Activated T-helper 2 cell treated with anti-CD3 and anti-CD28 coated beads, Interferon-gamma antibody, Interleukin-2, Interleukin-4, amounts not matched to agents 10 μg/mL and 5 μg/mL and 100 μg/mL, durations not matched to agents 14 hours and 24 hours and 36 hours (primary cell): ENCODE measurements at regions not wholly inside any gene's neighbourhood (a gene's known extent, or its start where the extent isn't known, plus 50 kb on each side); places are given as distances from the start of the nearest gene placed in this dataset.

Experiments used
- DNase-seq: peaks from one replicate; pipeline ENCODE4 v3.0.0; 2021; ENCODE audit warnings: low spot score
- H3K27ac Mint-ChIP-seq: one replicate; pipeline ENCODE4 v1.8.0; 2021; ENCODE audit warnings: mixed read lengths
- H3K27me3 Mint-ChIP-seq: one replicate; pipeline ENCODE4 v1.8.0; 2021; ENCODE audit warnings: low read depth, mixed read lengths
- H3K36me3 Mint-ChIP-seq: one replicate; pipeline ENCODE4 v1.8.0; 2021; ENCODE audit warnings: low read depth, mixed read lengths
- H3K4me1 Mint-ChIP-seq: one replicate; pipeline ENCODE4 v1.8.0; 2021; ENCODE audit warnings: low read depth, mixed read lengths
- H3K4me3 Mint-ChIP-seq: one replicate; pipeline ENCODE4 v1.8.0; 2021; ENCODE audit warnings: low read depth, mild to moderate bottlenecking, moderate library complexity, mixed read lengths
- H3K9me3 Mint-ChIP-seq: one replicate; pipeline ENCODE4 v1.8.0; 2021; ENCODE audit warnings: mixed read lengths
- intact Hi-C: fragments of 100-400 bp; cut with micrococcal nuclease; formaldehyde crosslinking; loops from one replicate; pipeline ENCODE4 v1.15.1; 2023

GRCh38 chr6:119986934-119987549, 637.5 kb upstream of the MAN1A1 start:
- Mint-ChIP-seq H3K9me3 (no peaks in the 10 kb centered on the region), H3K27ac (no peak overlapping the region), H3K4me3 (no peak overlapping the region), H3K36me3 (no peaks in the 10 kb centered on the region), H3K27me3 (no peaks in the 10 kb centered on the region), H3K4me1 (no peaks in the 10 kb centered on the region)
- intact Hi-C loops: no loop called here
- DNase-seq: no peak

DNA sequence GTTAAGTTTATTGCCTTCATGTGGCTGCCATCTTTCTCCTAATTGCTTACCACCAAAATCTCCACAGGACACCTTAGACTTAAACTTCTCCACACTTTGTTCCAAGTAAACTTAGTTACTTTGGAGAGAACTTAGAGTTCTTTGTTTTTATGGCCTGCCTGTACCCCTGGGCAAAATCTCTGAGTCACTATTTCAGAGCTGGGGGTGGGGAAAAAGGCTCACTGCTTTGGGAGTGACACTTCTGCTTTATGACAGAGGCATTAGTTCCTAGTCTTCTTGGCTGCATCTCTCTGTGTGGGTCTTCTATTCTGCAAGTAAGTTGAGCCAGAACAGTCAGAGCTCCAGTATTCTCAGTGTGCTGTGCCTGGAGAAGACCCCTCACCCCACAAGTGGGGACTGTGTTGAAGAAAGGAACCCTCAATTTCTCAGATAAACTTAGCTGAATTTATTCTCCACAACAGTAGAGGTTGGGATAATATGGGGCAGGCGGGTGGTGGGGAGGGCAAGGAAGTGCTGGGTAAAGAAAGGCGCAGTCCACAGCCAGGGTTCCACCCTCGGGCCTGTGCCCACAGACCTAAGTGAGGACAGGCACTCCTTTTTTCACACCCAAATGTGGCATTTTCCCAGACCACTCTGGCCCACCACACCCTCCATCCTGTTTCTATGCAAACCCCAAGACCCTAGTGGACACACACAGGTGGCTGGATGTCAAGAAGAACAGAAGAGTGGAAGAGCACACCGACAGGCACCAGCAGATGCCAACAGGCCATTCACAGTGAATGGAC, 636.6 kb upstream of the MAN1A1 start:
- Mint-ChIP-seq H3K4me1 (no peaks in the 10 kb centered on the region), H3K4me3 (no peak overlapping the region), H3K27ac (no peak overlapping the region), H3K9me3 (no peaks in the 10 kb centered on the region), H3K27me3 (no peaks in the 10 kb centered on the region), H3K36me3 (no peaks in the 10 kb centered on the region)
- intact Hi-C loops: no loop called here
- DNase-seq: no peak

- intact Hi-C loops: no loop called here
- no peak for DNase-seq
- H3K9me3 Mint-ChIP-seq: no peaks in the 10 kb centered on the region
- no peaks in the 10 kb centered on the region for H3K36me3 Mint-ChIP-seq
- H3K4me1 Mint-ChIP-seq: no peaks in the 10 kb centered on the region
- no peak overlapping the region for H3K4me3 Mint-ChIP-seq
- no peaks in the 10 kb centered on the region for H3K27me3 Mint-ChIP-seq
- H3K27ac Mint-ChIP-seq: no peak overlapping the region
Observed at GRCh38 chr6:119980802-119981201, 631.2 kb upstream of the MAN1A1 start.

DNA sequence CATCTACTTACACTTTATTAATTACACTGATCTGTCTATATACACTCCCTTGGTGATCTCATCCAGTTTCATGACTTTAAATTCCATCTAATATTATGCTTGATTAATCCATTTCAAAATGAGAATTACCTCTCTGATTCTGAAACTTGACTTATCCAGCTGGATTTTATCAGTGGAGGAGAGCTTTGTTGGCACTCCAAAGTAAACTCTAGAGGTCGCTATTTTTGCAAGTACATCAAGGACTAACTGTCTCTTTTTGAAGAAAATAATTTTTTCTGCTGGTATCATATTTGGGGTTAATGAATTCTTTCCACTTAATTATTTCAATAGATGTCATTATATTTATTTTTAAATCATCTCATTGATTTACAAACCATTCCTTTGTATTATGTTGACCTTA, 630.3 kb upstream of the MAN1A1 start:
- no peak for DNase-seq
- Mint-ChIP-seq H3K36me3 (no peaks in the 10 kb centered on the region), H3K9me3 (no peaks in the 10 kb centered on the region), H3K4me3 (no peak overlapping the region), H3K27ac (no peak overlapping the region), H3K27me3 (no peaks in the 10 kb centered on the region), H3K4me1 (no peaks in the 10 kb centered on the region)
- intact Hi-C loops: loop anchor here (5.0 to 10.0 kb wide), 2 partner anchors 238 to 625 kb away; no protein-coding TSS in a partner anchor

GRCh38 chr6:119978274-119978889, 628.8 kb upstream of the MAN1A1 start:
- Mint-ChIP-seq H3K36me3 (no peaks in the 10 kb centered on the region), H3K27ac (no peak overlapping the region), H3K9me3 (no peaks in the 10 kb centered on the region), H3K27me3 (no peaks in the 10 kb centered on the region), H3K4me1 (no peaks in the 10 kb centered on the region), H3K4me3 (no peak overlapping the region)
- intact Hi-C loops: loop anchor here (5.0 to 10.0 kb wide), 2 partner anchors 236 to 624 kb away; no protein-coding TSS in a partner anchor
- DNase-seq: no peak

DNA sequence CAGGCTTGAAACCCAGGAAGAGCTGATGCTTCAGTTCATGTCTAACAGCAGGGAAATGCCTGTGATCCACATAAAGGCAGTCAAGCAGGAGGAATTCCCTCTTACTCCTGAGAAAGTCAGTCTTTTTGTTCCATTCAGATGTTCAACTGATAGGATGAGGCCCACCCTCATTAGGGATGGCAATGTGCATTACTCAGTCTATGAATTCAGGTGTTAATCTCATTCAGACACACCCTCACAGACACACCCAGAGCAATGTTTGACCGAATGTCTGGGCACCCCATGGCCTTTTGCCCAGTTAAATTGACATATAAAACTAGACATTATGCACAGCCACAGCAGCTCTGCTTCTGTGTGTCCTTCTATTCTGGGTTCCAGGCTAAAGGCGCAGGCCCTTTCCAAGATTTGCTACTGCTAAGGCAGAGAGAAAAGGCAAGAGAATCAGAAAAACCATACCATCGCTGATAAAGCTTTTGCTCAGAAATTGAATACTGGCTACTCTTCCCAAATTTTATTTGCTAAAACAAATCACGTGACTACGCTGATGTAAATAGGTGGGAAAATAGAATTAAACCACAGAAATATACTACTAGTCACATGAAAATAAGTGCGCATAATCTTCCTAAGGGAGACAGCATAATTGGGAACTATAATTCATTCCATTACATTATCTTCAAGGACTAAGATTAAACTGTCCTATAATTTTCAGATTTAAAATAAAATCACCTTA, 625.0 kb upstream of the MAN1A1 start:
- H3K4me3 Mint-ChIP-seq: no peak overlapping the region
- no peaks in the 10 kb centered on the region for H3K27me3 Mint-ChIP-seq
- no peaks in the 10 kb centered on the region for H3K4me1 Mint-ChIP-seq
- intact Hi-C loops: loop anchor here (5.0 to 10.0 kb wide), 2 partner anchors 232 to 620 kb away; no protein-coding TSS in a partner anchor
- no peak for DNase-seq
- no peaks in the 10 kb centered on the region for H3K9me3 Mint-ChIP-seq
- no peak overlapping the region for H3K27ac Mint-ChIP-seq
- H3K36me3 Mint-ChIP-seq: no peaks in the 10 kb centered on the region

- no peaks in the 10 kb centered on the region for H3K4me1 Mint-ChIP-seq
- H3K27ac Mint-ChIP-seq: no peak overlapping the region
- H3K4me3 Mint-ChIP-seq: no peak overlapping the region
- H3K36me3 Mint-ChIP-seq: no peaks in the 10 kb centered on the region
- no peak for DNase-seq
- H3K9me3 Mint-ChIP-seq: no peaks in the 10 kb centered on the region
- H3K27me3 Mint-ChIP-seq: no peaks in the 10 kb centered on the region
- intact Hi-C loops: no loop called here
Observed at GRCh38 chr6:119966484-119966883, 616.9 kb upstream of the MAN1A1 start.

GRCh38 chr6:119965900-119966299, 616.3 kb upstream of the MAN1A1 start:
- Mint-ChIP-seq H3K27me3 (no peaks in the 10 kb centered on the region), H3K9me3 (no peaks in the 10 kb centered on the region), H3K36me3 (no peaks in the 10 kb centered on the region), H3K27ac (no peak overlapping the region), H3K4me1 (no peaks in the 10 kb centered on the region), H3K4me3 (no peak overlapping the region)
- intact Hi-C loops: no loop called here
- DNase-seq: no peak

GRCh38 chr6:119965008-119965407, 615.4 kb upstream of the MAN1A1 start:
- intact Hi-C loops: no loop called here
- no peak overlapping the region for H3K27ac Mint-ChIP-seq

DNA sequence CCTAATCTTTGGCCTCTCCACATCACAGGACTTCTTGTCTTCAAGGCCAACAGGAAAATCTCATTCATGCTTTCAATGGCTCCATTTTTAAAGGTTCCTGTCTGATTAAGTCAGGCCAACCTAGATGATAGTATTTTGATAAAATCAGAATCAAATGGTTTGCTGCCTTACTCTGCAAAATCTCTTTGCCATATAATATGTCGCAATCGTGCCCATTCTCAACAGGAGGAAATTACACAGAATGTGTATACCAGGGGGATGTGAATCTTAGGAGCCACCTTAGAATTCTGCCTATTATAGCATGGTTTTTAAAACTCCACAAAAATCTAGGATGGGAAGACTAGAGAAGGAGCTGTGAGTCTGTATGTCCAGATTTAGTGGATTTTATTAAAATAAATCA, 612.9 kb upstream of the MAN1A1 start:
- intact Hi-C loops: no loop called here
- no peak overlapping the region for H3K4me3 Mint-ChIP-seq
- H3K4me1 Mint-ChIP-seq: no peaks in the 10 kb centered on the region
- H3K27ac Mint-ChIP-seq: no peak overlapping the region
- no peaks in the 10 kb centered on the region for H3K27me3 Mint-ChIP-seq
- H3K36me3 Mint-ChIP-seq: no peaks in the 10 kb centered on the region
- no peaks in the 10 kb centered on the region for H3K9me3 Mint-ChIP-seq
- no peak for DNase-seq

More at GRCh38 chr6:119965008-119965407, 615.4 kb upstream of the MAN1A1 start:
- H3K4me3 Mint-ChIP-seq: no peak overlapping the region
- no peak for DNase-seq
- no peaks in the 10 kb centered on the region for H3K9me3 Mint-ChIP-seq
- no peaks in the 10 kb centered on the region for H3K36me3 Mint-ChIP-seq
- H3K27me3 Mint-ChIP-seq: no peaks in the 10 kb centered on the region
- H3K4me1 Mint-ChIP-seq: no peaks in the 10 kb centered on the region

DNA sequence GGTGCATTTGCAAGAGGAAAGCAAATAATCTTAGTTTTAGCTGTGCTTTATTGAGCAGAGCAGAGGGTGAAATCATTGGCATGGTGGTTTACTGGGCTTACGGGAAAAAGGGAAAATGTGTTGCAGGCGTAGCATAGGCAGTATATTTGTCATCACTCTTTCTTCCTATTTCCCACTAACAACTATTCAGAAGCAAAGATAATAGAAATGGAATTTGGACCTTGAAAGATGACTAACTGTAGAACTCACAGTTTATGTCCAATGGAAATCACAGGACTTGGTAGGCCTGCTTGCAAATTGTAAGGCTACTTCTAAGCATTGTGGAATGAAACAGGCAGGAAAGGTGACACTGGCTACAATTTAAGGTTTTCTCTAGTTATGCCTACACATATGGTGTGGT, 611.9 kb upstream of the MAN1A1 start:
- H3K27ac Mint-ChIP-seq: no peak overlapping the region
- no peaks in the 10 kb centered on the region for H3K9me3 Mint-ChIP-seq
- no peaks in the 10 kb centered on the region for H3K36me3 Mint-ChIP-seq
- H3K4me1 Mint-ChIP-seq: no peaks in the 10 kb centered on the region
- intact Hi-C loops: no loop called here
- H3K27me3 Mint-ChIP-seq: no peaks in the 10 kb centered on the region
- H3K4me3 Mint-ChIP-seq: no peak overlapping the region
- DNase-seq: no peak

GRCh38 chr6:119960456-119960855, 610.9 kb upstream of the MAN1A1 start:
- intact Hi-C loops: no loop called here
- no peak for DNase-seq
- Mint-ChIP-seq H3K36me3 (no peaks in the 10 kb centered on the region), H3K27ac (no peak overlapping the region), H3K27me3 (no peaks in the 10 kb centered on the region), H3K4me3 (no peak overlapping the region), H3K9me3 (no peaks in the 10 kb centered on the region), H3K4me1 (no peaks in the 10 kb centered on the region)
